ENCODE measurements at regions not wholly inside any gene's neighbourhood (a gene's known extent, or its start where the extent isn't known, plus 50 kb on each side); places are given as distances from the start of the nearest gene placed in this dataset.

DNA sequence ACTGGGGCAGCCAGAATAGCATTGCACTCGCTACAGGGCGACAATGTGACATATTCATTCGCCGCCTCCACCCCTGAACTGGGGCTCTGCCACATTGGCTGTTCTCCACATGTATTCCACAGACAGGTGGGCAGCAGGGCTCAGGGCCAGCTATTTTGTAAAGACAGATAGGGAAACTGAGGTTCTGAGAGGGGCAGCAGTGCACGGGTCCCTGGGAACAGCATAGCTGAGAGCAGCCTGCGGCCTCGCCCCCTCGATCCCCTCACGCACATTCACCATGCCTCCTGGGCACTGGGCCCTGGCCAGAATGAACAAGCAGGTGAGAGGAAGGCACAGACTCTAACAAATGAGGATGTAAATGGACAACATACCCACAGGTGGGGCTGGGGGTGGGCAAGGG is 75.0 kb upstream of the SPATA12 start:
- no peak for DNase-seq (ENCODE audit: low read depth)

DNA sequence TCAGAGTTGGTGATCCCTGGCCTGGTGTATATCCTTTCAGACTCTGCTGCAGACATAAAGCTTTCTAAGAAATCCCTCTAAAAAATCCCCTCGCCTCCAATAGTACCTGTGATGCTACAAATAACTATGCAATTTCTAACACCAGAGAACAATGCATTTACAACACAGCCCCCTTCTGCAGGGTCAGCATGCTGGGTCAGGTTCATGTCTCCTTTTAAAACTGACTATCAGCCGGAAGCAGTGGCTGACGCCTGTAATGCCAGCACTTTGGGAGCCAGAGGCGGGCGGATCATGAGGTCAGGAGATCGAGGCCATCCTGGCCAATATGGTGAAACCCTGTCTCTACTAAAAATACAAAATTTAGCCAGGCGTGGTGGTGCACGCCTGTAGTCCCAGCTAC is 77.0 kb upstream of the SPATA12 start:
- no peak for DNase-seq (ENCODE audit: low read depth)

DNA sequence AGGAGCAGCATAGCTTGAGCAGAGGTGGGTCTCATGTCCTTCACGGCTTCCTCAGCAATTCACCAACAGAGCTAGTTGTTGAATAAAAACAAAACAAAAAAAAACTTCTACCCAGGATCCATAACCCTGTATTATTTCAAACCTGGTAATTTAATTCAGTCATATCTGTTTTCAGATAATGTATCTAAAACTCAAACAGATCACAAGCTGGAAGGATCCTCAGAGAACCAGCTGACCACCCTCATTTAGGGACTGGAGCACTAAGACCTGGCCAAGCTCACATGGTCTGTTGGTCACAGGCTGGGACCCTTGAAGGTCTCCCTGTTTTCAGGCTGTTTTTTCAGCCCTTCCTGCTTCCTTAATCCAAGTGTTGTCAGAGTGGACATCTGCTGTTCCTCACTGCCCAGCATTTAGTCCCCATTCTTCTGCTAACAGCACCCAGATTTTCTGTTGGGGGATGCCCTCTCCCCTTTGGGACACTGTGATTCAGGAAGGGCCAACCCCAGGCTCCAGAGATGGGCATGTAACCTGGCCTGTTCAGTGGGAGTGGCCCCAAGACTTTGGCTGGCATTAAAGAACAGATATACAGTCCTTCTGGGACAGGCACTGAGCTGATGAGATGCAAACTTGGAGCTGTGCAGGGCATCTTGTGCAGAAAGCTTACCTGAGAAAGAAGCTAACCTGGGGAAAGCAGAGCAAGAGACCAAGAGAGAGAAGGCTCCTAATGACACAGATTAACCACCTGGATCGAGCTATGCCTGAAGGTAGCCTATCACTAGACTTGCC is 78.8 kb upstream of the SPATA12 start:
- no peak for DNase-seq (ENCODE audit: low read depth)

DNA sequence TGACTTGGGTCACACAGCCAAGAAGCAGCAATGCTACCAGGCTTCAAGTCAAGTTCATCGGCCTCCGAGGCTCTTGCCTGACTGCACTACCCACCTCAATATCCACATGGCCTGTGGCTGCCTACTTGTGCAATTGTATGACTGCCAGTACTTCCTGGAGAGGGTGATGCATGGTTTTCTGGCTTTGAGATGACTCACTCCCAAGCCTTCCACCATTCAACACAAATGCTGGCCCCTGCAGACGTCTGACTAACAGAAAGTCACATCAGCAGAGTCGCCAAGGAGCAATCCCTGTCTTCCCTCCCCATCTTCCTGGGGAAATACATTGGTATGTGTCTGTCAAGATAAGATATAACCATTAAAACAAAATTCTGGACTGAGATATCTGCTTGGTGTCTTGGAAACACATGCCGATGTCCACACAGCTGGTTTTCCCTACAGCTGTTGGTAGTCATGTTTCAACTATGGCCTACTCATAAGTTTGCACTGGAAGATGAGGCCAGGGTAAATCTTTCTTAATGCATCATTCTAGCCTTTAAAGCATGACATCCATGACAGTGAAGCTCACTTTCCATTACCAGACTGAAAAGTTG is 79.6 kb upstream of the SPATA12 start:
- peak; percentile 5 for DNase-seq (ENCODE audit: low read depth)

DNA sequence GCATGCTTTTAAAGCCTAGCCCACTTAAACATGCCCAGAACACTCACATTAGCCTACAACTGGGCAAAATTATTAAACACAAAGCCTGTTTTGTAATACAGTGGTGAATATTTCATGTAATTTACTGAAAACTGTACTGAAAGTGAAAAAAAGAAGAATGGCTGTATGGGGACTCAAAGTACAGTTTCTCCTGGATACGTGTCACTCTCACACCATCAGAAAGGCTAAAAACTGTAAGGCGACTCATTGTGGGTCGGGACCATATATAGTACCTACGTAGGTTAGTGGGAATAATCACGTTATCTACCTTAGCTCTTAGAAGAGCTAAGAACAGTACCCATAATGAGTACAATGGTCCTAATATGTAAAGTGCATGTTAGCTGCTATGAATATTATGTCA is 80.2 kb upstream of the SPATA12 start:
- DNase-seq (ENCODE audit: low read depth): no peak

DNA sequence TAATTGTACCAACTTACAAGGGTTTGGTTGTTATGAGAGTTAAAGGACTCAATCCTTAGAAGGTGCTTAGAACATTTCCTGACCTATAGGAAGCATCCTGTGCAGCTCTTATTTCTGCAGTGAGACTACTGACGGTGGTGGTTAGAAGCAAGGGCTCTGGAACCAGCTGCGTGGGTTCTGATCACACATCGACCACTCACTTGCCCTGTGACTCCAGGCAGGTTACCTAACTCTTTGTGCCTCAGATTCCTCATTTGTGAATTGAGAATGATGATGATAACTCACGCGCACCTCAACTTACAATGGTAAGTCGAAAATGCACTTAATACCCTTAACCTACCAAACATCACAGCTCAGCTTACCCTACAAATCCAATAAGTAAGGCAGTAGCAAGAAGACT is 80.7 kb upstream of the SPATA12 start:
- DNase-seq (ENCODE audit: low read depth): no peak

DNA sequence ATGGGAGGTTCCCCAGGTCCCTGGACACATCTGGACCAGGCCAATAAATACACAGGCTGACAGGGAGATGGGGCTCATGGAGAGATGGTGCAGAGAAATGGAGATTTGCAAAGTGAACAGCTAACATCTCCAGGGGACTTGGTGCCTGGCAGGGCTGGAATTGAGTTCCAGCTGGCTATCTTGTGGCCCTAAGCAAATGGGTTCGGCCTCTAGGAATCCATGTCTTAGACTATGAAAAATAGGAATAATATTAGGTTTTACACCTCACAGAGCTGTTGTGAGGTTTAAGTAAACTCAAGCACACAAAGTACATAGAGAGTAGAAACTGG is 82.9 kb upstream of the SPATA12 start:
- DNase-seq (ENCODE audit: low read depth): no peak

DNA sequence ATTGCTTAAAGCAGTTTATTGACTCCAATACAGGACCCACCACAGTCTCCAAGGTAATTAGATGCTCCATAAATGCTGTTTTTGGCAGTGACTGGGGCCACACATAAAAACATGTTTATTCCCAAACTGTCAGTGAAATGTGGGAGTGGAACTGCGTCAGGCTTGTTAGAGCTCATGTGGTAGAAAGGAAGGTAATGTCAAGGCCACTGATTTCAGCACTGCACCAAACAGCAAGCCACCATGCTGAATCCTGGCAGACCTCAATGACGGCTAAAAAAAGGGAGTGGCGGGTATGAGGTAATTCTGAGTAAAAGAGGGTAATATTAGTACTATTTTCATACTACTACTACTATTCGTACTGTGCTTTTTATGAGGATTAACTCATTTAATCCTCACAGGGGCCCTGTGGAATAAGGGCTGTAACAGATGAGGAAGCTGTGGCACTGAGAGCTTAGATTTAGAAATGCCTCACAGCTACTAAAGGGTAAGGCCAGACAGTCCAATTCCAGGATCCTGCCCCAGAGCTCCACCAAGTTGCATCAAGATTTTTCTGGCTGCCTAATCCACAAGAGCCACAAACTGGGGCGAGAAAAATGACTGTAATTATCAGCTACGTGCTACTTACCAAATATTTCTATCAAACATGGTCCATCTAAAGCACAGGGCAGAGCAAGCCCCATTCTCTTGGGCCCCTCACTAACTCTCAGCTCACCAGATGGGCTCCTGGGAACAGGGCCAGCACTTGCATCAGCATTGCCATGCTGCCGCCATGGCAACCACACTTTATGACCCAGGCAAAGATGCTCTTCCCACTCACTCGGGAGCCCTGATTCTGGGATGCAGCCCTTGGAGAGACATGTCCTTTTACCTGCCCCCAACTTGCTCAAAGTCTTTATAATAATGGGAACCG is 83.6 kb upstream of the SPATA12 start:
- DNase-seq (ENCODE audit: low read depth): no peak

DNA sequence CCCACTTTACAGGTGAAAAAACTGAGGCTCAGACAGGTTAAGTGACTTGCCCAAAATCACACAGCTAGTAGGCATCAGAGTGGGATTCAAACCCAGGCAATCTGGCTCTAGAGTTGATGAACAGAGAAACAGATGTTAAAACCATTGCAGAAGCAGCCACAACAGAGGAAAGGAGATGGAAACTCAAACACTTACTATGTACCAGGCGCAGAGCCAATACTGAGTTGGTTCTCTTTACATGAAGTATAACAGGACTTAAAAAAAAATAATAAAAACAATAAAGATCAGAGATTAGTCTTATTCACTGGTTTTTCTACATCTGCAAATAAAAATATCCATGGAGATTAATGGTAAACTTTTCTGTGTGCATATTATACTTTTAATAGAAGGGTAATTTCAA is 84.9 kb upstream of the SPATA12 start:
- no peak for DNase-seq (ENCODE audit: low read depth)

DNA sequence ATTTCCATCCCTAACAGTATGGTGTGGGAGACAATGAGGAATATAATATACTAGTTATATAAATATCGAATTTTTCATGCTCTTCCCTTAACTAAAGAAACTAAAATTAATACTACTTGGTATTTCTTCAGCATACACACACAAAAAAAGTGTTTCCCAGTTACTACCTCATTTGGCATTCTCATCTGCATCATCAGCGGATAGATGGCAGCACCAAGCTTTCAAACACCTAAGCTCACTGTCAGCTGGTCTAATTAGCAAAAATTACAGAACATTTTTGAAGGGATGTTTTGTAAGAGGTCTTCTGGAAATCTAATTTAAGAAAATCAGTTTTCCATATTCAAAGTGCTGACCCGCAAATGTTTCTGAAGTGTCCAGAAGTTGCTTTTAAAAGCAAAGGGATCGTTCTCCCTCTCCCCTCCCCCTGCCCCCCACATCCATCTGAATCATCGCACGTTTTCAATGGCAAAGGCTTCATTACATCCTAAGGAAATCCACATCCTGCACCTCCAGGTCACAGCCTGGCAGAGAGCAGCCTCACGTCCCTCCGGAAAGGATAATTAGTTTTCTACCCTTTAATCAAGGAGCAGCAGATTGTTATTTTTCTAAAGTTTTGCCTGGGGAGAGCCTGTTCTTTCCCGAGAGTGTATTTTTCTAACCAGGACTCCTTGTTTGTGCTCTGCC is 86.1 kb upstream of the SPATA12 start:
- no peak for DNase-seq (ENCODE audit: low read depth)

DNA sequence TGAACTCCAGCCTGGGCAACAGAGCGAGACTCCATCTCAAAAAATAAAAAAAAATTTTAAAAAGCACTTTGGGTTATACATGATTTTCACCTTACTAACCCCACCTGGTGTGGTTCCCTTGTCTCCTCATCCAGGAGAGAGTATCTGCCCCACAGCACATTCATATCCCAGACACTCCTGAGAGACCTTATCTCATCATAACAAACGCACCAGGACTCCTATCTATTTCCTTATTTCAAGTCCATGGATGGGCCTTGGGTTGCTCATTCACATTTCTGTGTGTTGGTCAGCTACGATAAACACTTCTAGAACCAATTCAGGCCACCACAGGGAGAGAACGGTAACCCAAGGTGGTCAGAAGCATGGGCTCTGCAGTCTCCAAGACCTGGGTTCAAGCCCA is 88.6 kb upstream of the SPATA12 start:
- no peak for DNase-seq (ENCODE audit: low read depth)

DNA sequence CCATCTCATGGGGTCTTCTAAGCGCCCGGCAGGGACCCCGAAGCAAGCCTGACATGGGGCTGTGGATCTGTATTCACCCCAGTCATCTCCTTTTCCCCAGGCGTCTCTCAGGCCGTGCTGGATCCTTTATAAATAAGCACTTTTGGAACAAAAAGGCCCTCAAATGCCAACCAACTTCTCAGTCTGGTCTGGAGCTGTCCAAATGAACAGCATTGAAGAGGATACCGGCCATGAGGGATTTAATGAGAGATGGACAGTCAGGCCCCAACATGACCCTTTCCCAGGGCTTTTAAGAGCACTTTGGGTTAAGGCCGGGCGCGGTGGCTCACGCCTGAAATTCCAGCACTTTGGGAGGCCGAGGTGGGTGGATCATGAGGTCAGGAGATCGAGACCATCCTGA is 89.2 kb upstream of the SPATA12 start:
- no peak for DNase-seq (ENCODE audit: low read depth)

DNA sequence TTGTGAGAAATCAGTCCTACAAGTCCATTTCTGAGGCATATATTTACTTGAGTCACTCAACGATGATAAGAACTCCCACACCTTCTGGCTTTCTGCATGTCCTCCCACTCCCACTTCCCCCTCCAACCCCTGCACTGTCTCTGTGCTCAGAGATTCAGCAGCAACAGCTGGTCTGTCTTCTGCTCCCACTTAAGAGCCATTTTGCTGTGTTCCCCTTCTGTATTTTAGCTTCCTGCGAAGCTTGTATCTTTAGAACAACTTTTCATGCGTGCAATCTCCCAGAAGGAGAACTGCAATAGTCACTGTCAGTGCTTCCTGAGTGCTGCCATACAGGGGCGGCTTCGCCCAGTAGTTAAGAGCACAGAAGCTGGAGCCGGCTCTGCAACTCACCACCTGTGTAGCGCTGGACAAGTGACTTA is 90.0 kb upstream of the SPATA12 start:
- no peak for DNase-seq (ENCODE audit: low read depth)

DNA sequence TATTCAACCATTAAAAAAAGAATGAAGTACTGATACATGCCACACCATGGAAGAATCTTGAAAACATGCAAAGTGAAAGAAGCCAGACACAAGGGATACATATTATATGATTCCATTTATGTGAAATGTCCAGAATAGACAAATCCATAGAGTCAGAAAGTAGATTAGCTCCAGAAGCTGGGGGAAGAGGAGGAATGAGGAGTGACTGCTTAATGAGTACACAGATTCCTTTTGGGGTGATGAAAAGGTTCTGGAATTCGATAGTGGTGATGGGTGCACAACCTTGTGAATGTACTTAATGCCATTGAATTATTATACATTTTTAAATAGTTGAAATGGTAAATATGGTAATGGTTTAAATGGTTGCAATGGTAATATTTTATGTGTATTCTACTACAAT is 90.6 kb upstream of the SPATA12 start:
- DNase-seq (ENCODE audit: low read depth): no peak

DNA sequence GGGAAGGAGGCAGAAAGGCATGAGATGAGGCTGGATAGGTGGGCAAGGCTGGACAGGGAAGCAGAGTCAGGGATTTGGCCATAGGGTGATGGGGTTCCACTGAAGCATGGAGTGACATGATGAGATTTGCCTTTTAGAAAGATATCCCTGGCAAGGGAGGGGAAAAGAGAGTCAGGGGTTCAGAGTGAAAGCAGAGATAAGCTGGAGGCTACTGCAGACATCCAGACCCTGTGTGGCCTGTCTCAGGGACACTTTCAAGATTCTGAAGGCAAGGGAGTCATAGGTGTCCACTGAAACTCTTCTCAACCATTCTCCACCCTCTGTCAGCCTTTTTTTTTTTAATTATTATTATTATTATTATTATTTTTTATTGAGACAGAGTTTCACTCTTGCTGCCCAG is 94.0 kb upstream of the SPATA12 start:
- no peak for DNase-seq (ENCODE audit: low read depth)

DNA sequence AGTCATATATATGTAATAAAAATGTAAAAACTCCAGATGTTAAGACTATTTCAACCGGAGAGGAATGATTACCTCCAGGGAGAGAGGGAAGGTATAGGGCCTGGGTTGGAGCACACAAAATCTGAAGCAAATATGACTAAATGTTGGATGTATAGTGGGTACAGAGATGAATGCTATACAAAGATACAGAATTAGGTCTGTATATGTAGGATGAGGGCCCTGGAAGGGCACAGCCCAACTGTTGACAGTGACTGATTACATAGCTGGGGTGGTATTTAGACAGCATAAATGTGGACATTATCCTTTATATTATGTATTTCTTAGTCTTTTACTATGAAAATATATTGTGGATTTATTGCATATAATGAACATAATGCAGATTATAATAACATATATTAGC is 94.4 kb upstream of the SPATA12 start:
- DNase-seq (ENCODE audit: low read depth): no peak

DNA sequence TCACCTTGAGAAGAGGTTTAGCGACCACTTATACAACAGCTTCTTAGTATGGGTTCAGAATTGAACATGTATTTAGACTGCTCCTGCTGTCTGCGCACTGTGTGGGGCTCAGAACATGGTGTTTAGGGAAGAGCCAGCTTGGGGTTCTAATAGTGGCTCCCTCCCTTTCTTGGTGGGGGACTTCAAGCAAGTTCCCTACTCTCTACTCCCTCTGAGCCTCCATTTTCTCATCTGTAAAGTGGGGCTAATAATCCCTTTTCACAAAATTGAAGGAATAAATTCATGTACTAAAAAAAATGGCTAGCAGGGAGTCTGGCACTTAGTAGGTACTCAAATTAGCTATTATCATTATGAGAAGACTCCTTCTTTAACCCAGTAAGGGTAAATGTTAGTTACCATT is 97.5 kb upstream of the SPATA12 start:
- DNase-seq (ENCODE audit: low read depth): no peak

DNA sequence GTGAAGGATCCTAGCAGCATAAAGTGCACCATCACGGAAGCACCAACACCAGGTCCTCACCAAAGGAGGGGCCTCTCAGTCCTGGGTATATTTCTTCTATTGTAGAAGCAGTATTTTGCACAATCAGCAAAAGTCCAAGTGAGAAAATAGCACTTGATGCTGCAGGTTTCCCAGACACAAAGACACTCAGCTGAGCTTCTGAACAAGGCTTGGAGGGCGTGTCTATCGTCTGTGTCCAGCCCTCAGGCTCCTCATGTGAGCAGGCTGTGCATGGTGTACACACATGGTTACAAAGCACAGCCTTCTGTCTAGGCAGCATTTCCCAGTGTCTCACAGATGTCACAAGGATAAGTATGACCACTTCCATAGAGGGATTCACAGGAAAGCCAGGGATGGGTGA is 98.3 kb upstream of the SPATA12 start:
- DNase-seq (ENCODE audit: low read depth): no peak

DNA sequence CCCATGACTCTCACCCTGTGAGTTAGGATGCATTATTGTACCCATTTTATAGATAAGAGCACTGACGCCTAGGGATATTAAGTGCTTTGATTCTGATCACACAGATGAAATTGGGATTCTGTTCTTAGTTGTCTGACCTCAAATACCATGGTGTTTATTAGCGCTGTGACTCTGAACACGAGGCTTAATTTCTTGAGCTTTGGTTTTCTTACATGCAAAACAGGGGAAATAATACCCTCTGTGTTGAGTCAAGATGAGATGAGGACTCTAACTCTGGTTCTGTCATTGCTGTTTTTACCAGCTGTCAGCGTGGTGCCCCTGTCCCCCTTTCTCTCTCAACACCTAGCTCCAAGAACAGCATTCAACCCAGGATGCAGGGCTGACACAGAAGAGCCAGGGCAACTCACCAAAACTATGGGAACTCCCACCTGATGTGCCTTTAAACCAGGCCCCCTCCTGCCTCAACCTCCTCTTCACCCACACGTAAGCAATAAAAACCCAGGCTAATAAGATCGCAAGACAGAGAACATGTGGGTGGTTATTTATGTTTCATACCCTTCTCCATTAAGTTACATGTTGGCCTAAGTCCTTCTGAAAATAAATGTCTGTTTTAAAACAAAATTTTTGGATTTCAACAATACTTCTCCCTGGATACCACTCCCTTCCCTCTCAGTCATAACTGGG is 100.1 kb upstream of the SPATA12 start:
- DNase-seq (ENCODE audit: low read depth): no peak

DNA sequence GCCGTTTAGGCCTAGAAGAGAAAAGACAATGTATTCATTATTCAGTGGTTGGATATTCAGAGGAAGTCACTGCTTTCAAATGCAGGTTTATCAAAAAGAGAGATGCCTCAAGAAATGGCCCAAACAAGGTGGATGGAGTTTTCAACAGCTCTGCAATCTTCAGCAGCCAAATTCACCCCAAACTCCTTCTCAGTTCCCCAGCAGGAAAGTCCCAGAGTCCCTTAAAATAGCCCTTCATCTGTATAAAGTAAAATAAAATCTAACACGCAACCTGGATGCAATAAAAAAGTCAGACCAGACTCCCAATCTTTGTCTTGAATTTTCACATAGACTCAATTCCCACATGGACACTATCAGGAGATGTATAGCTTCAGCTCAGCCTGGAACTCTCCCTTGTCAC is 101.6 kb upstream of the SPATA12 start:
- DNase-seq (ENCODE audit: low read depth): no peak

DNA sequence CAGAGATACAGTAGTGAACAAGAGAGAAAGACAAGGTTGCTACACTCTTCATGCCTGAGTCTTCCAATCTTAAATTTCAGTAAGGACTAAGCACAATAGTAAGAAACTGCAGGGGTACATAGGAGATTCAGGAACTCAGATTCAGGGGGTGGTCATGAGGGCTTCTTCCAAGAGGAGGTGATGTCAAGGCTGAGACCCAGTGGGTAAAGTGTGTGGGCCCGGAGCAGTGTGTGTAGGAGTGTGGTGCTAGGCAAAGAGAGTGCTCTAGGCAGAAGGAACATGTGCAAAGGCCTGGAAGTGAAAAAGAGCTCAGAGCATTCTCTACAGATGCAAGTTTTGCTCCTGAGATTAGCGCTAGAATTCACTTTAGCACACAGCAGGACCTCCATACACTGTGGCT is 102.9 kb upstream of the SPATA12 start:
- DNase-seq (ENCODE audit: low read depth): no peak

DNA sequence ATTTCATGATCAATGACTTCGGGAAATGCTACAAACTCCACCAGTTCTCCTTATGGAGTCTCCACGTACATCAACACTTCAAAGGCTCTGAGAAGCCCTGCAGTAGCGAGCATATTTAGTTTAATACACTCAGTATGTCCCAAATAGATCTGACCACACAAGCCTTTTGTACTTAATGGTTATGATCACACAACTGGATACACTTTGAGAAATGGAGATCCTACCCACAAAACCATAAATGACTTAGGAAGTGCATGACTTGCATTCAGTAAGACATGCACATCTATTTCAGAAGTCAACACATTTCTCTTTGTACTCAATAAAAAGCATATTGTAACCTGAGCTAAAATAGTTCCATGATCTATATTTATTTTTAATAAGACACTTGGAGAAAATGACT is 103.6 kb upstream of the SPATA12 start:
- no peak for DNase-seq (ENCODE audit: low read depth)
